HCT116 (cell line): ENCODE measurements at regions not wholly inside any gene's neighbourhood (a gene's known extent, or its start where the extent isn't known, plus 50 kb on each side); places are given as distances from the start of the nearest gene placed in this dataset.

Source experiments
- ATAC-seq: fragments of 200-7000 bp; cut with Tn5 transposase; 2 replicates; pipeline ENCODE4 v1.9.1; 2020; ENCODE audit warnings: mild to moderate bottlenecking, moderate library complexity
- BruUV-seq: library from RNA; stranded (reverse); fragments of 400-500 nt; replicated peaks from 2 replicates; lab custom pipeline; 2021; lab: Mats Ljungman, UMichigan
- CTCF ChIA-PET: fragments of 300-600 bp; sonication (Branson Sonifier 250); formaldehyde crosslinking; loops from one replicate; lab custom pipeline; 2021; ENCODE audit warnings: antibody characterized with exemption; lab: Charles Lee
- POLR2A ChIA-PET: fragments of 300-600, 350-600 bp; sonication (Branson Sonifier 250); formaldehyde crosslinking; loops from one replicate; lab custom pipeline; 2021; ENCODE audit warnings: antibody characterized with exemption; lab: Charles Lee
- RAD21 ChIA-PET, 2 experiments: fragments of 300-600 bp; sonication (Branson Sonifier 250); formaldehyde crosslinking; loops; one replicate each; lab custom pipeline; 2023; ENCODE audit warnings: low total read pairs in 2 of 2; ENCODE audit not compliant: uncharacterized antibody in 2 of 2, unreplicated experiment in 2 of 2, low non-redundant PET in 1 of 2; lab: Charles Lee
- DNase-seq: peaks from one replicate; pipeline ENCODE4 v3.0.0-alpha.2; 2010; ENCODE audit warnings: low read depth, low spot score
- H2AFZ ChIP-seq: fragments of 200-600 bp; shearing (Covaris generic), sonication (generic); 2 replicates; pipeline ENCODE4 v1.6.1; 2017; ENCODE audit warnings: low read depth, mixed run types, mixed read lengths, antibody characterized with exemption, low read length; ENCODE audit not compliant: poor library complexity, severe bottlenecking
- H3K27ac ChIP-seq: 2 replicates; pipeline ENCODE4 v1.5.1; 2012; ENCODE audit warnings: low read depth, low read length
- H3K27me3 ChIP-seq: fragments of 200-600 bp; sonication (generic); 2 replicates; pipeline ENCODE4 v1.6.1; 2016; ENCODE audit warnings: mixed run types, low read length, mixed read lengths; ENCODE audit not compliant: insufficient read depth
- H3K36me3 ChIP-seq, 2 experiments: fragments of 200-500 bp in 1 of 2; fragments of 200-600 bp in 1 of 2; sonication (Bioruptor generic) in 1 of 2; sonication (generic) in 1 of 2; 2 replicates each; pipeline versions ENCODE4 v1.5.1 to v1.6.1; 2014 to 2016; ENCODE audit warnings: low read length in 2 of 2, inconsistent platforms in 1 of 2, mixed read lengths in 1 of 2, mixed run types in 1 of 2; ENCODE audit not compliant: insufficient read depth in 2 of 2, control insufficient read depth in 1 of 2
- H3K4me1 ChIP-seq, 2 experiments: fragments of 200-600 bp in 1 of 2; sonication (generic) in 1 of 2; 2 replicates each; pipeline versions ENCODE4 v1.5.1 to v1.6.1; 2012 to 2017; ENCODE audit warnings: low read length in 2 of 2, inconsistent platforms in 1 of 2, mild to moderate bottlenecking in 1 of 2, mixed read lengths in 1 of 2, mixed run types in 1 of 2, moderate library complexity in 1 of 2; ENCODE audit not compliant: insufficient read depth in 2 of 2, control insufficient read depth in 1 of 2
- H3K4me2 ChIP-seq: fragments of 200-600 bp; sonication (generic); 2 replicates; pipeline ENCODE4 v1.6.1; 2017; ENCODE audit warnings: mixed run types, low read length, mixed read lengths
- H3K4me3 ChIP-seq, 2 experiments: fragments of 200-600 bp in 1 of 2; sonication (generic) in 1 of 2; replicated peaks in 1 of 2; 2 replicates each; pipeline ENCODE4 v1.5.1; 2011 to 2016; ENCODE audit warnings: low read length in 2 of 2, control low read depth in 1 of 2, low read depth in 1 of 2, mild to moderate bottlenecking in 1 of 2, mixed read lengths in 1 of 2, mixed run types in 1 of 2
- H3K79me2 ChIP-seq: fragments of 200-600 bp; sonication (generic); 2 replicates; pipeline ENCODE4 v1.6.1; 2017; ENCODE audit warnings: mild to moderate bottlenecking, mixed run types, low read length, moderate library complexity, mixed read lengths; ENCODE audit not compliant: insufficient read depth
- H3K9ac ChIP-seq: fragments of 200-600 bp; sonication (generic); 2 replicates; pipeline ENCODE4 v1.6.1; 2016; ENCODE audit warnings: low read length, mixed read lengths
- H3K9me2 ChIP-seq: fragments of 200-600 bp; sonication (generic), shearing (Covaris generic); 2 replicates; pipeline ENCODE4 v1.6.1; 2017; ENCODE audit warnings: mixed run types, mild to moderate bottlenecking, moderate library complexity; ENCODE audit not compliant: insufficient read depth
- H3K9me3 ChIP-seq, 2 experiments: fragments of 200-500 bp in 1 of 2; fragments of 200-600 bp in 1 of 2; sonication (Bioruptor generic) in 1 of 2; sonication (generic) in 1 of 2; 2 replicates each; pipeline ENCODE4 v1.6.1; 2014 to 2017; ENCODE audit warnings: low read length in 2 of 2, mixed read lengths in 2 of 2, inconsistent platforms in 1 of 2, low read depth in 1 of 2, mild to moderate bottlenecking in 1 of 2, mixed run types in 1 of 2, moderate library complexity in 1 of 2; ENCODE audit not compliant: control insufficient read depth in 1 of 2, insufficient read depth in 1 of 2
- H4K20me1 ChIP-seq: fragments of 200-600 bp; sonication (generic), shearing (Covaris generic); 2 replicates; pipeline ENCODE4 v1.6.1; 2017; ENCODE audit warnings: mixed run types, mild to moderate bottlenecking, moderate library complexity; ENCODE audit not compliant: insufficient read depth
- ATF3 ChIP-seq: IDR thresholded peaks from 2 replicates; pipeline ENCODE4 v1.6.1; 2012
- CBX3 ChIP-seq: IDR thresholded peaks from 2 replicates; pipeline ENCODE4 v1.6.1; 2012; ENCODE audit warnings: low read depth
- CEBPB ChIP-seq: IDR thresholded peaks from 2 replicates; pipeline ENCODE4 v1.6.1; 2012; ENCODE audit warnings: low read depth
- CTCF ChIP-seq, 3 experiments: fragments of 200-600 bp in 1 of 3; sonication (generic) in 1 of 3; IDR thresholded peaks in 2 of 3; conservative IDR thresholded peaks in 1 of 3; 2 replicates each; pipeline ENCODE4 v1.5.1; 2012 to 2017; ENCODE audit warnings: low read depth in 2 of 3, low read length in 2 of 3, antibody characterized with exemption in 1 of 3, borderline replicate concordance in 1 of 3, control low read depth in 1 of 3, mild to moderate bottlenecking in 1 of 3, mixed read lengths in 1 of 3, mixed run types in 1 of 3, moderate library complexity in 1 of 3; ENCODE audit not compliant: insufficient read depth in 1 of 3
- ELF1 ChIP-seq: IDR thresholded peaks from 2 replicates; pipeline ENCODE4 v1.6.1; 2012; ENCODE audit warnings: low read depth, borderline replicate concordance
- EZH2 ChIP-seq: fragments of 200-600 bp; sonication (generic); IDR thresholded peaks from 2 replicates; pipeline ENCODE4 v1.6.1; 2017; ENCODE audit warnings: antibody characterized with exemption, mixed run types
- EZH2phosphoT487 ChIP-seq: fragments of 200-600 bp; IDR thresholded peaks from 2 replicates; pipeline ENCODE4 v1.6.1; 2018; ENCODE audit warnings: antibody characterized with exemption, borderline replicate concordance
- JUND ChIP-seq: IDR thresholded peaks from 2 replicates; pipeline ENCODE4 v1.6.1; 2012
- MAX ChIP-seq: IDR thresholded peaks from 2 replicates; pipeline ENCODE4 v1.6.1; 2012
- POLR2A ChIP-seq: IDR thresholded peaks from 2 replicates; pipeline ENCODE4 v1.7.0; 2011; ENCODE audit warnings: borderline replicate concordance; ENCODE audit not compliant: insufficient read depth, insufficient read length; ENCODE audit errors: extremely low read depth
- RAD21 ChIP-seq: IDR thresholded peaks from 2 replicates; pipeline ENCODE4 v1.6.1; 2012; ENCODE audit warnings: low read depth, mild to moderate bottlenecking
- REST ChIP-seq: IDR thresholded peaks from 2 replicates; pipeline ENCODE4 v1.6.1; 2012; ENCODE audit warnings: low read depth
- SP1 ChIP-seq: IDR thresholded peaks from 2 replicates; pipeline ENCODE4 v1.6.1; 2012; ENCODE audit warnings: low read depth
- SRF ChIP-seq: IDR thresholded peaks from 2 replicates; pipeline ENCODE4 v1.6.1; 2012; ENCODE audit warnings: low read depth
- TCF7L2 ChIP-seq: IDR thresholded peaks from 2 replicates; pipeline ENCODE4 v1.7.0; 2011; ENCODE audit warnings: borderline replicate concordance, inconsistent platforms; ENCODE audit not compliant: insufficient read depth, insufficient read length; ENCODE audit errors: extremely low read depth
- YY1 ChIP-seq: IDR thresholded peaks from 2 replicates; pipeline ENCODE4 v1.6.1; 2011; ENCODE audit warnings: low read length, low read depth, moderate library complexity, mild to moderate bottlenecking; ENCODE audit not compliant: insufficient replicate concordance; ENCODE audit errors: extremely low read depth
- ZBTB33 ChIP-seq: IDR thresholded peaks from 2 replicates; pipeline ENCODE4 v1.6.1; 2011; ENCODE audit warnings: mild to moderate bottlenecking, low read length, moderate library complexity; ENCODE audit not compliant: insufficient replicate concordance; ENCODE audit errors: extremely low read depth
- ZNF274 ChIP-seq: fragments of 200-500 bp; sonication (Bioruptor generic); IDR thresholded peaks from 2 replicates; pipeline ENCODE4 v1.6.1; 2014; ENCODE audit warnings: mild to moderate bottlenecking, low read depth, low read length, inconsistent platforms
- intact Hi-C: fragments of 100-400 bp; cut with micrococcal nuclease; formaldehyde crosslinking; loops from 2 replicates; pipeline ENCODE4 v1.10.0; 2022

- no peak for TF ChIP-seq YY1
- TF ChIP-seq, all 23 proteins: peak for 0
Measured at GRCh38 chr21:38129711-38130110, 127.1 kb upstream of the KCNJ15 start (continued).

GRCh38 chr21:38133240-38133639 is 123.6 kb upstream of the KCNJ15 start:
- POLR2A ChIA-PET, result no interaction called here
- no TSS peak for BruUV-seq
- Histone ChIP-seq H3K9me2 (no peaks in the 10 kb centered on the region), H3K4me1 (no peaks in the 10 kb centered on the region), H3K4me2 (no peak overlapping the region), H3K79me2 (no peaks in the 10 kb centered on the region), H3K9me3 (no peaks in the 10 kb centered on the region; a peak in 1 of 4 replicates), H4K20me1 (no peaks in the 10 kb centered on the region), H3K9ac (no peak overlapping the region), H2AFZ (no peak overlapping the region), H3K36me3 (no peaks in the 10 kb centered on the region), H3K27me3 (no peaks in the 10 kb centered on the region), H3K27ac (no peak overlapping the region), H3K4me3 (no peak overlapping the region)
- TF ChIP-seq EZH2phosphoT487 (no peak), ELF1 (no peak), RAD21 (no peak), SRF (no peak), TCF7L2 (no peak), JUND (no peak), REST (no peak), ATF3 (no peak), CBX3 (no peak), POLR2A (no peak), SP1 (no peak), EZH2 (no peak), ZBTB33 (no peak), CEBPB (no peak), CTCF (IDR thresholded peaks at IDR 0.05 in 2 of 3, conservative IDR thresholded peaks at IDR 0.05 in 1 of 3; ENCODE audit: borderline replicate concordance in 1 of 3, insufficient read depth in 1 of 3, low read depth in 2 of 3, low read length in 2 of 3) (no peak), MAX (no peak), ZNF274 (no peak)
- no peak for DNase-seq
- CTCF ChIA-PET, result no interaction called here
- RAD21 ChIA-PET, result no interaction called here
- intact Hi-C loops, result no loop called here
- ATAC-seq, result no peak
